Panc1 (cell line): ENCODE measurements at regions not wholly inside any gene's neighbourhood (a gene's known extent, or its start where the extent isn't known, plus 50 kb on each side); places are given as distances from the start of the nearest gene placed in this dataset.

Source experiments
- ATAC-seq: fragments of 200-7000 bp; cut with Tn5 transposase; 2 replicates; pipeline ENCODE4 v1.9.1; 2020; ENCODE audit warnings: mild to moderate bottlenecking, moderate library complexity
- BruUV-seq: library from RNA; stranded (reverse); fragments of 400-500 nt; replicated peaks from 2 replicates; lab custom pipeline; 2021; lab: Mats Ljungman, UMichigan
- CTCF ChIA-PET: fragments of 300-600 bp; sonication (Branson Sonifier 250); formaldehyde crosslinking; loops from one replicate; lab custom pipeline; 2022; ENCODE audit warnings: antibody characterized with exemption; lab: Charles Lee
- POLR2A ChIA-PET: fragments of 300-600 bp; sonication (Branson Sonifier 250); formaldehyde crosslinking; loops from one replicate; lab custom pipeline; 2022; ENCODE audit warnings: antibody characterized with exemption; lab: Charles Lee
- DNase-seq: peaks from one replicate; pipeline ENCODE4 v3.0.0-alpha.2; 2010; ENCODE audit warnings: low read depth, low spot score
- H3K27ac ChIP-seq: 2 replicates; pipeline ENCODE4 v1.5.1; 2011; ENCODE audit warnings: mild to moderate bottlenecking, low read length, inconsistent platforms
- H3K27me3 ChIP-seq: fragments of 200-500 bp; sonication (Bioruptor generic); 2 replicates; pipeline ENCODE4 v1.6.0; 2014; ENCODE audit warnings: low read length, inconsistent platforms; ENCODE audit not compliant: control insufficient read depth, insufficient read depth
- H3K36me3 ChIP-seq: fragments of 200-500 bp; sonication (Bioruptor generic); 2 replicates; pipeline ENCODE4 v1.5.1; 2014; ENCODE audit warnings: inconsistent platforms, mild to moderate bottlenecking, low read length, moderate library complexity; ENCODE audit not compliant: control insufficient read depth, insufficient read depth
- H3K4me1 ChIP-seq: 2 replicates; pipeline ENCODE4 v1.5.1; 2011; ENCODE audit warnings: inconsistent platforms, mild to moderate bottlenecking, low read length, moderate library complexity; ENCODE audit not compliant: control insufficient read depth, insufficient read depth
- H3K4me3 ChIP-seq, 2 experiments: 2 replicates each; pipeline ENCODE4 v1.5.1; 2011 to 2012; ENCODE audit warnings: low read depth in 2 of 2, low read length in 2 of 2, mild to moderate bottlenecking in 2 of 2, inconsistent platforms in 1 of 2, moderate library complexity in 1 of 2
- H3K9me3 ChIP-seq: fragments of 200-500 bp; sonication (Bioruptor generic); 2 replicates; pipeline ENCODE4 v1.5.1; 2014; ENCODE audit warnings: low read depth, mild to moderate bottlenecking, inconsistent platforms, low read length, moderate library complexity; ENCODE audit not compliant: control insufficient read depth, insufficient read depth
- CTCF ChIP-seq: fragments of 450-650 bp; IDR thresholded peaks from 2 replicates; pipeline ENCODE4 v1.5.1; 2017; ENCODE audit warnings: mild to moderate bottlenecking
- POLR2AphosphoS5 ChIP-seq: IDR thresholded peaks from 2 replicates; pipeline ENCODE4 v1.6.1; 2012; ENCODE audit warnings: mild to moderate bottlenecking, low read depth, low read length, moderate library complexity
- SIN3A ChIP-seq: IDR thresholded peaks from 2 replicates; pipeline ENCODE4 v1.6.1; 2012; ENCODE audit warnings: low read depth, mild to moderate bottlenecking, low read length, moderate library complexity, borderline replicate concordance; ENCODE audit not compliant: insufficient read depth
- TCF7L2 ChIP-seq: IDR thresholded peaks from 2 replicates; pipeline ENCODE4 v1.6.1; 2011; ENCODE audit warnings: mild to moderate bottlenecking, low read depth, low read length, inconsistent platforms
- in situ Hi-C: cut with HindIII; loops from 2 replicates; pipeline ENCODE4 v1.10.0; 2016; ENCODE audit warnings: low sequenced_read_pairs, low pct_unique_long_range_greater_than_20kb
- intact Hi-C: fragments of 100-400 bp; cut with micrococcal nuclease; formaldehyde crosslinking; loops from one replicate; pipeline ENCODE4 v1.10.0; 2022; ENCODE audit not compliant: unreplicated experiment
- TF ChIP-seq, protein P1 (sequence below), 2 experiments: IDR thresholded peaks; 2 replicates each; pipeline ENCODE4 v1.6.1; 2011 to 2012; ENCODE audit warnings: low read depth in 2 of 2, control low read depth in 1 of 2, low read length in 1 of 2, mild to moderate bottlenecking in 1 of 2, moderate library complexity in 1 of 2; ENCODE audit not compliant: insufficient read depth in 1 of 2

DNA sequence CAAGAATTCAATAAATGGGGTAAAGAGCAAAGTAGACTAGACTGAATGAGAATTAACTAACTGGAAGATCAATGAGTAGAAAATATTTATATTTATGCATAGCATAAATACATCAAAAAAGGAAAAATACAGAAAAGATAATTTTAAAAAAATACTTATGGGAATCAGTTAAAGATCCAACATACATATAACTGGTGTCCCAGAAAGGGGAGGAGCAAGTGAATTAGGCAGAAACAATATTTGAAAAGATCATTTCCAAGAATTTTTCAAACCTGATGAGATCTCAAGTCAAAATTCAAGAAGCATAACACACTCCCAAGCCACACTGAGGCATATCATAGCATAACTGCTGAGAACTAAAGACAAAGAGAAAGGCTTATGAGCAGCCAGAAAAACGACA lies 62.7 kb upstream of the SHISAL1 start:
- H3K9me3 ChIP-seq = no peaks in the 10 kb centered on the region
- ATAC-seq = no peak
- intact Hi-C loops = no loop called here
- no peaks in the 10 kb centered on the region; the same call in 1 of the 2 replicates for H3K36me3 ChIP-seq
- no peak overlapping the region for H3K27ac ChIP-seq
- in situ Hi-C loops = no loop called here
- TF ChIP-seq, protein P1, sequence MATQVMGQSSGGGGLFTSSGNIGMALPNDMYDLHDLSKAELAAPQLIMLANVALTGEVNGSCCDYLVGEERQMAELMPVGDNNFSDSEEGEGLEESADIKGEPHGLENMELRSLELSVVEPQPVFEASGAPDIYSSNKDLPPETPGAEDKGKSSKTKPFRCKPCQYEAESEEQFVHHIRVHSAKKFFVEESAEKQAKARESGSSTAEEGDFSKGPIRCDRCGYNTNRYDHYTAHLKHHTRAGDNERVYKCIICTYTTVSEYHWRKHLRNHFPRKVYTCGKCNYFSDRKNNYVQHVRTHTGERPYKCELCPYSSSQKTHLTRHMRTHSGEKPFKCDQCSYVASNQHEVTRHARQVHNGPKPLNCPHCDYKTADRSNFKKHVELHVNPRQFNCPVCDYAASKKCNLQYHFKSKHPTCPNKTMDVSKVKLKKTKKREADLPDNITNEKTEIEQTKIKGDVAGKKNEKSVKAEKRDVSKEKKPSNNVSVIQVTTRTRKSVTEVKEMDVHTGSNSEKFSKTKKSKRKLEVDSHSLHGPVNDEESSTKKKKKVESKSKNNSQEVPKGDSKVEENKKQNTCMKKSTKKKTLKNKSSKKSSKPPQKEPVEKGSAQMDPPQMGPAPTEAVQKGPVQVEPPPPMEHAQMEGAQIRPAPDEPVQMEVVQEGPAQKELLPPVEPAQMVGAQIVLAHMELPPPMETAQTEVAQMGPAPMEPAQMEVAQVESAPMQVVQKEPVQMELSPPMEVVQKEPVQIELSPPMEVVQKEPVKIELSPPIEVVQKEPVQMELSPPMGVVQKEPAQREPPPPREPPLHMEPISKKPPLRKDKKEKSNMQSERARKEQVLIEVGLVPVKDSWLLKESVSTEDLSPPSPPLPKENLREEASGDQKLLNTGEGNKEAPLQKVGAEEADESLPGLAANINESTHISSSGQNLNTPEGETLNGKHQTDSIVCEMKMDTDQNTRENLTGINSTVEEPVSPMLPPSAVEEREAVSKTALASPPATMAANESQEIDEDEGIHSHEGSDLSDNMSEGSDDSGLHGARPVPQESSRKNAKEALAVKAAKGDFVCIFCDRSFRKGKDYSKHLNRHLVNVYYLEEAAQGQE (IDR thresholded peaks at IDR 0.05; ENCODE audit: insufficient read depth in 1 of 2, low read depth in 2 of 2, low read length in 1 of 2) = no peak
- TF ChIP-seq POLR2AphosphoS5 (no peak), TCF7L2 (no peak), CTCF (no peak), SIN3A (no peak)
- CTCF ChIA-PET = interaction anchor here (0.6 kb wide), 1 partner anchor 33 kb away, joined by 3 read pairs; no protein-coding TSS in a partner anchor
- DNase-seq = no peak
- H3K4me1 ChIP-seq = no peaks in the 10 kb centered on the region
- H3K4me3 ChIP-seq = no peak overlapping the region
- BruUV-seq = no TSS peak
- H3K27me3 ChIP-seq = no peaks in the 10 kb centered on the region
- POLR2A ChIA-PET = no interaction called here

DNA sequence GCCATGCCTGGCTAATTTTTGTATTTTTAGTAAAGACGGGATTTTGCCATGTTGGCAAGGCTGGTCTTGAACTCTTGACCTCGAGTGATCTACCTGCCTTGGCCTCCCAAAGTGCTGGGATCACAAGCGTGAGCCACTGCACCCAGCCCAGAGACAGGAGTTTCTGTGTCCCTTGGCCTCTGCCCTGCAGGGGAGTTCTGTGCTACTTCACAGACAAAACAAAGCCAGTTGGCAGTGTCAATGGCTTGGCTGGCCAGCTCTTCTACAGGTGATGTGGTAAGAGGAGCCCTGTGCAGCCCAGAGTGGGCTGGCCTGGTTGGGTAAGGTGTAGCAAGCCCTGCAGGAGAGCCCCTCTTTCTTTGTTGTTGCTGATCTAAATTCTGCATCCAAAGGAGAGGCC lies 60.5 kb upstream of the SHISAL1 start:
- no peaks in the 10 kb centered on the region for H3K9me3 ChIP-seq
- ChIA-PET CTCF (no interaction called here), POLR2A (no interaction called here)
- DNase-seq = no peak
- no peaks in the 10 kb centered on the region for H3K27me3 ChIP-seq
- TF ChIP-seq, protein P1 (IDR thresholded peaks at IDR 0.05; ENCODE audit: insufficient read depth in 1 of 2, low read depth in 2 of 2, low read length in 1 of 2) = no peak
- TF ChIP-seq POLR2AphosphoS5 (no peak), CTCF (no peak), TCF7L2 (no peak), SIN3A (no peak)
- ATAC-seq = no peak
- intact Hi-C loops (no loop called here), in situ Hi-C loops (no loop called here)
- H3K4me3 ChIP-seq = no peak overlapping the region
- H3K4me1 ChIP-seq = no peaks in the 10 kb centered on the region
- H3K36me3 ChIP-seq = no peaks in the 10 kb centered on the region; the same call in 1 of the 2 replicates
- H3K27ac ChIP-seq = no peak overlapping the region
- no TSS peak for BruUV-seq
